CD1c-positive myeloid dendritic cell (primary cell): ENCODE measurements at regions not wholly inside any gene's neighbourhood (a gene's known extent, or its start where the extent isn't known, plus 50 kb on each side); places are given as distances from the start of the nearest gene placed in this dataset.
"Not testable (repeated sequence)": the region's sequence is repeated elsewhere in the genome, so short reads cannot be mapped to it uniquely, and the experiment has no call there.

Experiments used
- DNase-seq: peaks from one replicate; pipeline ENCODE4 v3.0.0-alpha.2; 2016; ENCODE audit errors: extremely low spot score

DNA sequence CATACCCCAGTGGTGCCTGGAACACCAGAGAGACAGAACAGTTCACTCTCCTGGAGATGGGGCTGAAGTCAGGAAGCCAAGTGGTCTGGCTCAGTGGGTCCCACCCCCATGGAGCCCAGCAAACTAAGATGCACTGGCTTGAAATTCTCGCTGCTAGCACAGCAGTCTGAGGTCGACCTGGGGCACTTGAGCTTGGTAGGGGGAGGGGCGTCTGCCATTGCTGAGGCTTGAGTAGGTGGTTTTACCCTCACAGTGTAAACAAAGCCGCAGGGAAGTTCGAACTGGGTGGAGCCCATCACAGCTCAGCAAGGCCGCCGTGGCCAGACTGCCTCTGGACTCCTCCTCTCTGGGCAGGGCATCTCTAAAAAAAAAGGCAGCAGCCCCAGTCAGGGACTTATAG lies 272.0 kb downstream of the KLF13 start:
- no peak for DNase-seq

- DNase-seq, result no peak
Measured at GRCh38 chr15:31605467-31605931, 278.9 kb downstream of the KLF13 start.

DNA sequence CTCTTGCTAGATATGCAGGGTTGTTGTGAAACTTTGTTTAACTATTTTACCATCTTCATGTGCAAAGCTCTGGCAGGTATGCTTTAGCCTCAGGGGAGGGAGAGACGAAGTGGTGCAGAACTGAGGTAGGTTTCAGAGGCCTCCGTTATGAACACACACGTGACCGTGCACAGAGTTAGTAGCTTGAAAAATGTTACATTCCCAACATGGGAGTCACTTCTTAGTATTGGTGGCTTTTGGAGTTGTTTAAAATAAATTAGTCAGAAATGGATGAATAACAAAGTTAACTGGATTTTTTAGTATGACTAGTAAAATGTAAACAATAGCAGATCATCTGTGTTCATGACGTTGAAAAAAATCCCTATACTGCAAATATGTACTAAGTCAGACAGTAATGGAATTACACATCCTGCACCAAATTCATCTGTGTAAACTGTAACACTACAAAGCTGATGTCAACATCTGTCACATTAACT lies 279.6 kb downstream of the KLF13 start:
- DNase-seq, result no peak

GRCh38 chr15:31606931-31607497 lies 280.4 kb downstream of the KLF13 start:
- DNase-seq, result no peak

- DNase-seq, result peak; percentile 44
Measured at GRCh38 chr15:31607656-31608055, 281.0 kb downstream of the KLF13 start.

DNA sequence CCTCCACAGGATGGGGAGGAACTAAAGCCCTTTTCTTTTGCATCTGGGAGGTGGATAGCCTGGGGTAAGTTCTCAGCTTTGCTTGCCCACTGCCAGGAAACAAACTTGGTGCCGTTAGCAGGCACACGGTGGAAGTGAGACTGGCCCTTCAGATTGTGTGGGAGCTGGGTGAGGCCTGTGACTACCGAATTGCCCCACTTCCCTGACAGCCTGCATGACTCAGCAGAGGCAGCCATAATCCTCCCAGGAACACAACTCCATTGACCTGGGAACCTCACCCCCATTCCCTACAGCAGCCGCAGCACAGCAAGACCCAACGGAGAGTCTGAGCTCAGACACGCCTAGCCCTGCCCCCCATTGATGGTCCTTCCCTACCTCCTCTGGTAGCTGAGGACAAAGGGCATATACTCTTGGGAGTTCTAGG lies 282.6 kb downstream of the KLF13 start:
- DNase-seq, result peak; percentile 78

- DNase-seq, result peak; percentile 46
Measured at GRCh38 chr15:31609906-31610305, 283.3 kb downstream of the KLF13 start.

GRCh38 chr15:31615643-31616415 lies 289.2 kb downstream of the KLF13 start:
- no peak for DNase-seq

DNA sequence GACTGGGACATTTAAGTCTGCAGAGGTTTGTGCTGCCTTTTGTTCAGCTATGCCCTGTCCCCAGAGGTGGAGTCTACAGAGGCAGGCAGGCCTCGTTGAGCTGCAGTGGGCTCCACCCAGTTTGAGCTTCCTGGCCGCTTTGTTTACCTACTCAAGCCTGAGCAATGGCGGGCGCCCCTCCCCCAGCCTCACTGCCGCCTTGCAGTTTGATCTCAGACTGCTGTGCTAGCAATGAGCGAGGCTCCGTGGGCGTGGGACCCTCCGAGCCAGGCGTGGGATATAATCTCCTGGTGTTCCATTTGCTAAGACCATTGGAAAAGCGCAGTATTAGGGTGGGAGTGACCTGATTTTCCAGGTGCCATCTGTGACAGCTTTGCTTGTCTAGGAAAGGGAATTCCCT lies 296.7 kb downstream of the KLF13 start:
- not testable (repeated sequence) for DNase-seq

- DNase-seq, result not testable (repeated sequence)
Measured at GRCh38 chr15:31624115-31624514, 297.5 kb downstream of the KLF13 start.

DNA sequence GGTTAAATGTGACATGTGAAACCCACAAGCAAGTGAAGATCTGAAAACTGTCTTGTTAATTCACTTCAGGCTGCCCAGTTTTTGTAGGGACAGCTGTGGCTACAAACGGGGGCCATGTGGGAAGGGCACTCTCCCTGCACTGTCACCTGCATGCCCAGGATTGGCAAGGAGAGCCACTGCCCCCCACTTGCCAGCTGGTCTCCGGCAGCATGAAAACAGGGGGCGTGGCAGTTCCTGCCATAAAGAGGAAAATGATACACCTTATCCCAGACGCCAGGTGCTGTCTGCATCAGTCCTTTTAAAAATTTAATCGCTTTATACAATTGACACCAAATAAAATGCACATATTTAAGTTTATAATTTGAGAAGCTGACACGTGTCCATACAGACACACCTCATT lies 309.1 kb downstream of the KLF13 start:
- not testable (repeated sequence) for DNase-seq

- not testable (repeated sequence) for DNase-seq
Measured at GRCh38 chr15:31636911-31637310, 310.3 kb downstream of the KLF13 start.

GRCh38 chr15:31643955-31644354 lies 317.3 kb downstream of the KLF13 start:
- DNase-seq, result not testable (repeated sequence)

DNA sequence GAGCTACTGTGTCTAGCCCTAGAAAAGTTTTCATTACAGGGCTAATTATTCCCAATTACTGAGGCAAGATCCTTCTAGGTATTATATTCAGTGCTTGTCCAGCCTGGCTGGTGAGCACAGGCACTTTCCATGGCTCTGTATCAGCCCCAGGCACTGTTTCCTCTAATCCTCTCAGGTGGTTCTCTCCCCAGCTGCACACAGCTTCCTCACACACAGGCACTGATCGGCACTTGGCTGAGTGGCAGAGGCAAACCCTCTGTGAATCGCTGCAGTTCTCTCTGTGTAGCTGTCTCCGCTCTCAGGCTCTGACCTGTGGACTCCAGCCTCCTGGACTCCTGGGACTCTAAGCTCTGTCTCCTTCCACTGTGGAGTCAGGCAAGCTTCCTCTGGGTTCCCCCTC lies 318.1 kb downstream of the KLF13 start:
- not testable (repeated sequence) for DNase-seq

- DNase-seq, result peak; percentile 77
Measured at GRCh38 chr15:31647337-31647826, 320.7 kb downstream of the KLF13 start.

DNA sequence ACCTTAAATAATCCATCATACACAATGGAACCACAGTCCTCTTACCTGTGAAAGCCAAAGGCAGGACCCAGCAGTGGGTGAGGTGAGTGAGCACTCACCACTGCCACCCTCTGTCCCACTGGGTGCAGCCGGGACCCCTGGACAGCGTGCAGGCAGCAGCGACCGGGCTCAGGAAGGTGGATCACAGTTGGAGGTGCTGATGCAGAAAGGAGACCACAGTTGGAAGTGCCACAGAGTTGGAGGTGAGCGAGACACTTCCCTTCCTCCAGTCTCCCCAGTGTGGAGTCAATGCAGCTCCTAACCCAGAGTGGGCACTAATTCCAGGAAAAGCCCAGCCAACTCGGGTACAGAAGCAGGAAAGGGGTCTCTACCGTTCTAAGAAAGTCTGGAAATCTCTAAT lies 323.0 kb downstream of the KLF13 start:
- not testable (repeated sequence) for DNase-seq

- not testable (repeated sequence) for DNase-seq
Measured at GRCh38 chr15:31650055-31650701, 323.5 kb downstream of the KLF13 start.

DNA sequence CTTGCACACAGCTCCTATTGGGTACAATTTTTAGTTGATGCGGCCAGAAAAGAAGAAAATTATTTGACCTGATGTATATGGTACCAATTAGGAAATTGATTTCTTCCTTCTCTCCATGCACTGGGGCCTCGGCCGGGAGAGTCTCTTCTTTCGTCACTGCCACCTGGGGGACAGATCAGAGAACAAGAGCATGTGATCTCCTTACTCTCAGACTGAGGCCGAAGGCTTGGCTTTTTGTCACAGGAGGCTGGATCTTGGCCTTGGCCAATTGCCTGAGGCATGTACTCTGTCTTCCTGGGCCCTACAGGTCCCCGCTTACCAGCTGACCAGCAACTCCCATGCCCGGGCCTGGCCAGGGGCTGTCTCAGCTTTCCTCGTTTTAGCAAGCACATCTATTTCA lies 330.3 kb downstream of the KLF13 start:
- not testable (repeated sequence) for DNase-seq

GRCh38 chr15:31660816-31661215 lies 334.2 kb downstream of the KLF13 start:
- DNase-seq, result no peak

DNA sequence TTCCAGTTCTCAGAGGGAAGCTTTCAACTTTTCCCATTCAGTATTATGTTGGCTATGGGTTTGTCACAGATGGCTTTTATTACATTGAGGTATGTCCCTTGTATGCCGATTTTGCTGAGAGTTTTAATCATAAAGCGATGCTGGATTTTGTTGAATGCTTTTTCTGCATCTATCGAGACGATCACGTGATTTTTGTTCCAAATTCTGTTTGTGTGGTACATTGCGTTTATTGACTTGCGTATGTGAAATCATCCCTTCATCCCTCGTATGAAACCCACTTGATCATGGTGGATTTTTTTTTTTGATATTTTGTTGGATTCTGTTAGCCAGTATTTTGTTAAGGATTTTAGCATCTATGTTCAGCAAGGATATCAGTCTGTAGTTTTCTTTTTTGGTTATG lies 339.1 kb downstream of the KLF13 start:
- not testable (repeated sequence) for DNase-seq

DNA sequence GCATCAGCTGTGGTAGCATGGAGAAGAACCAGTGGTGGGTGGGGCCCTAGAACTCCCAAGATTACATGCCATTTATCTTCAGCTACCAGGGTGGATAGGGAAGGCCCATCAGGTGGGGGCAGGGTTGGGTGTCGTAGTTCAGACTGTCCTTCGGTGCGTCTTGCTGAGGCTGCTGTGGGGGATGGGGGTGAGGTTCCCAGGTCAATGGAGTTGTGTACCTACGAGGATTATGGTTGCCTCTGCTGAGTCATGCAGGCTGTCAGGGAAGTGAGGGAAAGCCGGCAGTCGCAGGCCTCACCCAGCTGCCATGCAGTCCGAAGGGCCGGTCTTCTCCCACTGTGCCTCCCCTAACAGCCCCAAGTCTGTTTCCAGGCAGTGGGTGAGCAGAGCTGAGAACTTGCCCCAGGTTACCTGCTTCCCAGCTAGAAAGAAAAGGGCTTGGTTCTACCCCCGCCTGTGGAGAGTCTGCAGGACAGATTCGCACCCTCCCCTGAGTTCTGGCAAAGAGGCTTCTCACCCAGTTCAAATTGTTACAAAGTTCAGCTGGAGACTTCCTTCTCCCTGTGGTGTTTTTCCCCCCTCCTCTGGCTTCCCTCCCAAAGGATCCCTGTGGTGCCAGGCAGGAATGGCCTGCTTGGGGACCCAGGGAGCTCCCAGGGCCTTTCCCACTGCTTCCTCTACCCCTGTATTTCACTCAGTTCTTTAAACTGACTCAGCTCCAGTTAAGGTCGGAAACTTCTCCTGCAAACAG lies 342.7 kb downstream of the KLF13 start:
- not testable (repeated sequence) for DNase-seq

GRCh38 chr15:31673263-31673662 lies 346.6 kb downstream of the KLF13 start:
- not testable (repeated sequence) for DNase-seq
